ENCODE measurements at regions not wholly inside any gene's neighbourhood (a gene's known extent, or its start where the extent isn't known, plus 50 kb on each side); places are given as distances from the start of the nearest gene placed in this dataset.

- Histone ChIP-seq H3K36me3 (no peaks in the 10 kb centered on the region), H3K27me3 (no peaks in the 10 kb centered on the region), H3K4me1 (no peaks in the 10 kb centered on the region), H3K27ac (no peak overlapping the region), H3K4me3 (no peak overlapping the region), H3K9me3 (no peaks in the 10 kb centered on the region)
- ATAC-seq = no peak
- TF ChIP-seq POLR2A (IDR thresholded peaks at IDR 0.05) = no peak
- TF ChIP-seq, protein P1, sequence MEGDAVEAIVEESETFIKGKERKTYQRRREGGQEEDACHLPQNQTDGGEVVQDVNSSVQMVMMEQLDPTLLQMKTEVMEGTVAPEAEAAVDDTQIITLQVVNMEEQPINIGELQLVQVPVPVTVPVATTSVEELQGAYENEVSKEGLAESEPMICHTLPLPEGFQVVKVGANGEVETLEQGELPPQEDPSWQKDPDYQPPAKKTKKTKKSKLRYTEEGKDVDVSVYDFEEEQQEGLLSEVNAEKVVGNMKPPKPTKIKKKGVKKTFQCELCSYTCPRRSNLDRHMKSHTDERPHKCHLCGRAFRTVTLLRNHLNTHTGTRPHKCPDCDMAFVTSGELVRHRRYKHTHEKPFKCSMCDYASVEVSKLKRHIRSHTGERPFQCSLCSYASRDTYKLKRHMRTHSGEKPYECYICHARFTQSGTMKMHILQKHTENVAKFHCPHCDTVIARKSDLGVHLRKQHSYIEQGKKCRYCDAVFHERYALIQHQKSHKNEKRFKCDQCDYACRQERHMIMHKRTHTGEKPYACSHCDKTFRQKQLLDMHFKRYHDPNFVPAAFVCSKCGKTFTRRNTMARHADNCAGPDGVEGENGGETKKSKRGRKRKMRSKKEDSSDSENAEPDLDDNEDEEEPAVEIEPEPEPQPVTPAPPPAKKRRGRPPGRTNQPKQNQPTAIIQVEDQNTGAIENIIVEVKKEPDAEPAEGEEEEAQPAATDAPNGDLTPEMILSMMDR (IDR thresholded peaks at IDR 0.05) = no peak
- 61% methylated on average over 2 of the region's 2 CpGs for WGBS (ENCODE audit: insufficient coverage, low coverage, low lambda C conversion rate, missing lambda C conversion rate)
- no peak for DNase-seq
- intact Hi-C loops (cut with DNase I) = no loop called here
These were observed 313.3 kb upstream of the PRR16 start for GRCh38 chr5:120150770-120151169.

GRCh38 chr5:120151181-120151580 lies 312.9 kb upstream of the PRR16 start:
- ATAC-seq = no peak
- 83% methylated on average over 1 of the region's 1 CpG for WGBS (ENCODE audit: insufficient coverage, low coverage, low lambda C conversion rate, missing lambda C conversion rate)
- Histone ChIP-seq H3K4me1 (peaks cover 0 to 4% (median 2%) of the 10 kb centered on the region in 4 donors), H3K36me3 (no peaks in the 10 kb centered on the region), H3K27ac (no peak overlapping the region), H3K27me3 (no peaks in the 10 kb centered on the region), H3K4me3 (no peak overlapping the region), H3K9me3 (no peaks in the 10 kb centered on the region)
- intact Hi-C loops (cut with DNase I) = no loop called here
- no peak for DNase-seq
- TF ChIP-seq, protein P1 (IDR thresholded peaks at IDR 0.05) = no peak
- no peak for TF ChIP-seq POLR2A (IDR thresholded peaks at IDR 0.05)

GRCh38 chr5:120151825-120152224 lies 312.3 kb upstream of the PRR16 start:
- Histone ChIP-seq H3K9me3 (no peaks in the 10 kb centered on the region), H3K27ac (no peak overlapping the region), H3K4me1 (peaks cover 0 to 10% (median 3%) of the 10 kb centered on the region in 4 donors), H3K27me3 (no peaks in the 10 kb centered on the region), H3K36me3 (no peaks in the 10 kb centered on the region), H3K4me3 (no peak overlapping the region)
- TF ChIP-seq POLR2A (IDR thresholded peaks at IDR 0.05) = no peak
- TF ChIP-seq, protein P1 (IDR thresholded peaks at IDR 0.05) = no peak
- intact Hi-C loops (cut with DNase I) = no loop called here
- DNase-seq = no peak
- ATAC-seq = no peak
- WGBS (ENCODE audit: insufficient coverage, low coverage, low lambda C conversion rate, missing lambda C conversion rate) = 64% methylated on average over 1 of the region's 1 CpG

DNA sequence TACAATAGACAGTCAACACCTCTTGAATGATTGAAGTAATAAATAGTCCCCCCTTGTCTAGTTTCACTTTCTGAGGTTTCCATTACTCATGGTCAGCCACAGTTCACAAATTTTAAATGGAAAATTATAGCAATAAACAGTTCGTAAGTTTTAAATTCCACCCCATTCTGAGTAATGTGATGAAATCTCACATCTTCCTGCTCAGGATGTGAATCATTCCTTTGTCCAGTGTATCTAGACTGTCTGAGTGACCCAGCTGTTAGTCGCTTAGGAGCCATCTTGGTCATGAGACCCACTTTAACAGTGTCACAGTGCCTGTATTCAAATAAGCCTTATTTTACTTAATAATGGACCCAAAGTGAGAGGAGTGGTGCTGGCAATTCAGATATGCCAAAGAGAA lies 311.6 kb upstream of the PRR16 start:
- no peak overlapping the region for H3K4me3 ChIP-seq
- WGBS (ENCODE audit: insufficient coverage, low coverage, low lambda C conversion rate, missing lambda C conversion rate) = 58% methylated on average over 2 of the region's 2 CpGs
- intact Hi-C loops (cut with DNase I) = no loop called here
- DNase-seq (no peak), ATAC-seq (peak in 1 of 4 donors; percentile 33)
- H3K27me3 ChIP-seq = no peaks in the 10 kb centered on the region
- no peak for TF ChIP-seq POLR2A (IDR thresholded peaks at IDR 0.05)
- TF ChIP-seq, protein P1 (IDR thresholded peaks at IDR 0.05) = no peak
- no peaks in the 10 kb centered on the region for H3K36me3 ChIP-seq
- peaks cover 0 to 10% (median 3%) of the 10 kb centered on the region in 4 donors for H3K4me1 ChIP-seq
- H3K27ac ChIP-seq = no peak overlapping the region
- no peaks in the 10 kb centered on the region for H3K9me3 ChIP-seq

- Histone ChIP-seq H3K27ac (no peak overlapping the region), H3K4me1 (peaks cover 0 to 10% (median 3%) of the 10 kb centered on the region in 4 donors), H3K36me3 (no peaks in the 10 kb centered on the region), H3K27me3 (no peaks in the 10 kb centered on the region), H3K9me3 (no peaks in the 10 kb centered on the region), H3K4me3 (no peak overlapping the region)
- DNase-seq (no peak), ATAC-seq (no peak)
- intact Hi-C loops (cut with DNase I) = no loop called here
- WGBS (ENCODE audit: insufficient coverage, low coverage, low lambda C conversion rate, missing lambda C conversion rate) = 70% methylated on average over 4 of the region's 4 CpGs
- TF ChIP-seq, protein P1 (IDR thresholded peaks at IDR 0.05) = no peak
- TF ChIP-seq POLR2A (IDR thresholded peaks at IDR 0.05) = no peak
These were observed 311.2 kb upstream of the PRR16 start for GRCh38 chr5:120152931-120153330.

Measured in right lobe of liver (tissue), 6 donors.